HepG2 (cell line): ENCODE measurements at regions not wholly inside any gene's neighbourhood (a gene's known extent, or its start where the extent isn't known, plus 50 kb on each side); places are given as distances from the start of the nearest gene placed in this dataset.
A peak's percentile ranks its signal among the peaks of the same experiment; 100 is the strongest.

Experiments
- ETV5 ChIP-seq: IDR thresholded peaks from 2 replicates; pipeline ENCODE4 v1.6.1; 2018; ENCODE audit warnings: missing biosample characterization, missing genetic modification reagents, inconsistent platforms, borderline replicate concordance
- FOXC1 ChIP-seq: sonication (generic); formaldehyde crosslinking; IDR thresholded peaks from 2 replicates; pipeline ENCODE4 v1.8.0; 2022; ENCODE audit warnings: mild to moderate bottlenecking, missing genetic modification reagents, borderline replicate concordance
- HDAC1 ChIP-seq: sonication (generic); formaldehyde crosslinking; IDR thresholded peaks from 2 replicates; pipeline ENCODE4 v1.5.1; 2020; ENCODE audit warnings: mild to moderate bottlenecking, missing genetic modification reagents
- HNRNPL ChIP-seq: fragments of 200-400 bp; formaldehyde crosslinking; IDR thresholded peaks from 2 replicates; pipeline ENCODE4 v1.6.1; 2017; ENCODE audit warnings: mild to moderate bottlenecking, low read depth, low read length
- MIXL1 ChIP-seq: IDR thresholded peaks from 2 replicates; pipeline ENCODE4 v1.6.1; 2016
- RFX5 ChIP-seq: IDR thresholded peaks from 2 replicates; pipeline ENCODE4 v1.6.1; 2011; ENCODE audit warnings: low read depth, low read length, improper control_type of control experiment
- SETDB1 ChIP-seq: sonication (generic); formaldehyde crosslinking; IDR thresholded peaks from 2 replicates; pipeline ENCODE4 v1.5.1; 2020; ENCODE audit warnings: missing genetic modification reagents, mild to moderate bottlenecking, borderline replicate concordance
- SIX4 ChIP-seq: sonication (generic); formaldehyde crosslinking; IDR thresholded peaks from 2 replicates; pipeline ENCODE4 v1.4.0; 2020; ENCODE audit warnings: missing genetic modification reagents
- SNAPC2 ChIP-seq: sonication (generic); formaldehyde crosslinking; IDR thresholded peaks from 2 replicates; pipeline ENCODE4 v1.8.1; 2022; ENCODE audit warnings: mild to moderate bottlenecking, missing genetic modification reagents
- SRY ChIP-seq: sonication (generic); formaldehyde crosslinking; IDR thresholded peaks from 2 replicates; pipeline ENCODE4 v1.8.0; 2022; ENCODE audit warnings: mild to moderate bottlenecking, missing genetic modification reagents
- TCF7L2 ChIP-seq: IDR thresholded peaks from 2 replicates; pipeline ENCODE4 v1.6.1; 2011; ENCODE audit warnings: mild to moderate bottlenecking, low read depth, low read length, moderate library complexity
- ZNF225 ChIP-seq: sonication (generic); formaldehyde crosslinking; IDR thresholded peaks from 2 replicates; pipeline ENCODE4 v1.4.0; 2020; ENCODE audit warnings: mild to moderate bottlenecking, missing genetic modification reagents
- ZNF816 ChIP-seq: sonication (generic); formaldehyde crosslinking; IDR thresholded peaks from 2 replicates; pipeline ENCODE4 v1.8.0; 2022; ENCODE audit warnings: missing genetic modification reagents, mild to moderate bottlenecking, borderline replicate concordance
- ZSCAN25 ChIP-seq: sonication (generic); formaldehyde crosslinking; IDR thresholded peaks from 2 replicates; pipeline ENCODE4 v1.8.0; 2022; ENCODE audit warnings: mild to moderate bottlenecking, missing genetic modification reagents
- TF ChIP-seq, protein P1 (sequence below): sonication (generic); formaldehyde crosslinking; IDR thresholded peaks from 2 replicates; pipeline ENCODE4 v1.4.0; 2020; ENCODE audit warnings: missing genetic modification reagents, borderline replicate concordance
- TF ChIP-seq, protein P2 (sequence below): sonication (generic); formaldehyde crosslinking; IDR thresholded peaks from 2 replicates; pipeline ENCODE4 v1.5.0; 2020; ENCODE audit warnings: mild to moderate bottlenecking, missing genetic modification reagents
- TF ChIP-seq, protein P3 (sequence below): sonication (generic); formaldehyde crosslinking; IDR thresholded peaks from 2 replicates; pipeline ENCODE4 v1.5.1; 2020; ENCODE audit warnings: mild to moderate bottlenecking, missing genetic modification reagents, moderate library complexity
- TF ChIP-seq, protein P4 (sequence below): sonication (generic); formaldehyde crosslinking; IDR thresholded peaks from 2 replicates; pipeline ENCODE4 v1.4.0; 2020; ENCODE audit warnings: missing genetic modification reagents

DNA sequence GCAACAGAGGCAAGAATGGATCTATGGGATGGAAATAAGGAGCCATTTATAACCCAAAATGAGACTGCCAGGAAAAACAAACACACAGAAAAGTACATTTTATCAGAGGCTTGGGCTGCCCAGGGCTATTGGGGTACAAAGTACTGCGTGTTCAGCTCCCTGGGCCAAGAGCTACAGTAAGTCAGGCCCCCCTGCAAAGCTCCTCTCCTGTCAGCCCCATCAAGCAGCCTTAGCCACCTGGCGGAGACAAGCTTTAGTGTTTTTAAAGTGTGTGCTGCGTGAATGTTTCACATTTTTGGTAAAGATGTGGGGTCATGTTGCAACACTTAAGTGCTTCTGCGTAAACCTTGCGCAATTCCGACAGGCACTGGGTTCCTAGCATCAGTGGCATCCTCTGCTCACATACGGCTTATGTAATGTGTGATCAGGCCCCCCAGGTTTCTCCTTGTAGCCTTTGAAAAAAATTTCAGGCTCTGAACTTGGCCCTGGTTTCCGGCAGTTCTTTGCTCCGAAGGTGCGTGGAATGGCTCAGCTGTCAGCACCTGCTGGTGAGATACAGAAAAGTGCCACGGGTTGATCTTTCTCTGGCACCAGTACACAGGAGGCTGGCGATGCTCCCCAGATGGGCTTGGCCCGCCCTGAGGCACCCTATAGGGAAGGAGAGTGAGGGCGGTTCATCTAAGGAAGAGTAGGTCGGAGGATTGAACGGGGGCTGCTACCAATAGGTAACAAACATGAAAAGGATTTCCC is 198.7 kb upstream of the EEA1 start (continued):
- TF ChIP-seq, protein P1, sequence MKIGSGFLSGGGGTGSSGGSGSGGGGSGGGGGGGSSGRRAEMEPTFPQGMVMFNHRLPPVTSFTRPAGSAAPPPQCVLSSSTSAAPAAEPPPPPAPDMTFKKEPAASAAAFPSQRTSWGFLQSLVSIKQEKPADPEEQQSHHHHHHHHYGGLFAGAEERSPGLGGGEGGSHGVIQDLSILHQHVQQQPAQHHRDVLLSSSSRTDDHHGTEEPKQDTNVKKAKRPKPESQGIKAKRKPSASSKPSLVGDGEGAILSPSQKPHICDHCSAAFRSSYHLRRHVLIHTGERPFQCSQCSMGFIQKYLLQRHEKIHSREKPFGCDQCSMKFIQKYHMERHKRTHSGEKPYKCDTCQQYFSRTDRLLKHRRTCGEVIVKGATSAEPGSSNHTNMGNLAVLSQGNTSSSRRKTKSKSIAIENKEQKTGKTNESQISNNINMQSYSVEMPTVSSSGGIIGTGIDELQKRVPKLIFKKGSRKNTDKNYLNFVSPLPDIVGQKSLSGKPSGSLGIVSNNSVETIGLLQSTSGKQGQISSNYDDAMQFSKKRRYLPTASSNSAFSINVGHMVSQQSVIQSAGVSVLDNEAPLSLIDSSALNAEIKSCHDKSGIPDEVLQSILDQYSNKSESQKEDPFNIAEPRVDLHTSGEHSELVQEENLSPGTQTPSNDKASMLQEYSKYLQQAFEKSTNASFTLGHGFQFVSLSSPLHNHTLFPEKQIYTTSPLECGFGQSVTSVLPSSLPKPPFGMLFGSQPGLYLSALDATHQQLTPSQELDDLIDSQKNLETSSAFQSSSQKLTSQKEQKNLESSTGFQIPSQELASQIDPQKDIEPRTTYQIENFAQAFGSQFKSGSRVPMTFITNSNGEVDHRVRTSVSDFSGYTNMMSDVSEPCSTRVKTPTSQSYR (CRISPR knock-in tag): peak; percentile 81; the same call in 1 of the 2 replicates
- TF ChIP-seq ZSCAN25 (CRISPR knock-in tag) (peak; percentile 84), MIXL1 (CRISPR knock-in tag) (peak; percentile 99), HDAC1 (CRISPR knock-in tag) (peak; percentile 96), ETV5 (CRISPR knock-in tag) (peak; percentile 83), ZNF225 (no peak), TCF7L2 (no peak), SIX4 (peak; percentile 97), RFX5 (no peak), ZNF816 (CRISPR knock-in tag) (no peak; the same call in 1 of the 2 replicates), SETDB1 (CRISPR knock-in tag) (no peak), SNAPC2 (CRISPR knock-in tag) (0 out of 2 replicates have a peak, but pooled peaks have one; percentile 71), SRY (CRISPR knock-in tag) (peak; percentile 29; the same call in 1 of the 2 replicates), HNRNPL (no peak), FOXC1 (CRISPR knock-in tag) (peak; percentile 83; the same call in 1 of the 2 replicates)
- TF ChIP-seq, protein P2, sequence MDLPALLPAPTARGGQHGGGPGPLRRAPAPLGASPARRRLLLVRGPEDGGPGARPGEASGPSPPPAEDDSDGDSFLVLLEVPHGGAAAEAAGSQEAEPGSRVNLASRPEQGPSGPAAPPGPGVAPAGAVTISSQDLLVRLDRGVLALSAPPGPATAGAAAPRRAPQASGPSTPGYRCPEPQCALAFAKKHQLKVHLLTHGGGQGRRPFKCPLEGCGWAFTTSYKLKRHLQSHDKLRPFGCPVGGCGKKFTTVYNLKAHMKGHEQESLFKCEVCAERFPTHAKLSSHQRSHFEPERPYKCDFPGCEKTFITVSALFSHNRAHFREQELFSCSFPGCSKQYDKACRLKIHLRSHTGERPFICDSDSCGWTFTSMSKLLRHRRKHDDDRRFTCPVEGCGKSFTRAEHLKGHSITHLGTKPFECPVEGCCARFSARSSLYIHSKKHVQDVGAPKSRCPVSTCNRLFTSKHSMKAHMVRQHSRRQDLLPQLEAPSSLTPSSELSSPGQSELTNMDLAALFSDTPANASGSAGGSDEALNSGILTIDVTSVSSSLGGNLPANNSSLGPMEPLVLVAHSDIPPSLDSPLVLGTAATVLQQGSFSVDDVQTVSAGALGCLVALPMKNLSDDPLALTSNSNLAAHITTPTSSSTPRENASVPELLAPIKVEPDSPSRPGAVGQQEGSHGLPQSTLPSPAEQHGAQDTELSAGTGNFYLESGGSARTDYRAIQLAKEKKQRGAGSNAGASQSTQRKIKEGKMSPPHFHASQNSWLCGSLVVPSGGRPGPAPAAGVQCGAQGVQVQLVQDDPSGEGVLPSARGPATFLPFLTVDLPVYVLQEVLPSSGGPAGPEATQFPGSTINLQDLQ (CRISPR knock-in tag): no peak; the same call in 1 of the 2 replicates
- TF ChIP-seq, protein P3, sequence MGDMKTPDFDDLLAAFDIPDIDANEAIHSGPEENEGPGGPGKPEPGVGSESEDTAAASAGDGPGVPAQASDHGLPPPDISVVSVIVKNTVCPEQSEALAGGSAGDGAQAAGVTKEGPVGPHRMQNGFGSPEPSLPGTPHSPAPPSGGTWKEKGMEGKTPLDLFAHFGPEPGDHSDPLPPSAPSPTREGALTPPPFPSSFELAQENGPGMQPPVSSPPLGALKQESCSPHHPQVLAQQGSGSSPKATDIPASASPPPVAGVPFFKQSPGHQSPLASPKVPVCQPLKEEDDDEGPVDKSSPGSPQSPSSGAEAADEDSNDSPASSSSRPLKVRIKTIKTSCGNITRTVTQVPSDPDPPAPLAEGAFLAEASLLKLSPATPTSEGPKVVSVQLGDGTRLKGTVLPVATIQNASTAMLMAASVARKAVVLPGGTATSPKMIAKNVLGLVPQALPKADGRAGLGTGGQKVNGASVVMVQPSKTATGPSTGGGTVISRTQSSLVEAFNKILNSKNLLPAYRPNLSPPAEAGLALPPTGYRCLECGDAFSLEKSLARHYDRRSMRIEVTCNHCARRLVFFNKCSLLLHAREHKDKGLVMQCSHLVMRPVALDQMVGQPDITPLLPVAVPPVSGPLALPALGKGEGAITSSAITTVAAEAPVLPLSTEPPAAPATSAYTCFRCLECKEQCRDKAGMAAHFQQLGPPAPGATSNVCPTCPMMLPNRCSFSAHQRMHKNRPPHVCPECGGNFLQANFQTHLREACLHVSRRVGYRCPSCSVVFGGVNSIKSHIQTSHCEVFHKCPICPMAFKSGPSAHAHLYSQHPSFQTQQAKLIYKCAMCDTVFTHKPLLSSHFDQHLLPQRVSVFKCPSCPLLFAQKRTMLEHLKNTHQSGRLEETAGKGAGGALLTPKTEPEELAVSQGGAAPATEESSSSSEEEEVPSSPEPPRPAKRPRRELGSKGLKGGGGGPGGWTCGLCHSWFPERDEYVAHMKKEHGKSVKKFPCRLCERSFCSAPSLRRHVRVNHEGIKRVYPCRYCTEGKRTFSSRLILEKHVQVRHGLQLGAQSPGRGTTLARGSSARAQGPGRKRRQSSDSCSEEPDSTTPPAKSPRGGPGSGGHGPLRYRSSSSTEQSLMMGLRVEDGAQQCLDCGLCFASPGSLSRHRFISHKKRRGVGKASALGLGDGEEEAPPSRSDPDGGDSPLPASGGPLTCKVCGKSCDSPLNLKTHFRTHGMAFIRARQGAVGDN: peak; percentile 88
- TF ChIP-seq, protein P4, sequence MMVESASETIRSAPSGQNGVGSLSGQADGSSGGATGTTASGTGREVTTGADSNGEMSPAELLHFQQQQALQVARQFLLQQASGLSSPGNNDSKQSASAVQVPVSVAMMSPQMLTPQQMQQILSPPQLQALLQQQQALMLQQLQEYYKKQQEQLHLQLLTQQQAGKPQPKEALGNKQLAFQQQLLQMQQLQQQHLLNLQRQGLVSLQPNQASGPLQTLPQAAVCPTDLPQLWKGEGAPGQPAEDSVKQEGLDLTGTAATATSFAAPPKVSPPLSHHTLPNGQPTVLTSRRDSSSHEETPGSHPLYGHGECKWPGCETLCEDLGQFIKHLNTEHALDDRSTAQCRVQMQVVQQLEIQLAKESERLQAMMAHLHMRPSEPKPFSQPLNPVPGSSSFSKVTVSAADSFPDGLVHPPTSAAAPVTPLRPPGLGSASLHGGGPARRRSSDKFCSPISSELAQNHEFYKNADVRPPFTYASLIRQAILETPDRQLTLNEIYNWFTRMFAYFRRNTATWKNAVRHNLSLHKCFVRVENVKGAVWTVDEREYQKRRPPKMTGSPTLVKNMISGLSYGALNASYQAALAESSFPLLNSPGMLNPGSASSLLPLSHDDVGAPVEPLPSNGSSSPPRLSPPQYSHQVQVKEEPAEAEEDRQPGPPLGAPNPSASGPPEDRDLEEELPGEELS: peak; percentile 96
